Skeletal muscle satellite cell (primary cell): ENCODE measurements at regions not wholly inside any gene's neighbourhood (a gene's known extent, or its start where the extent isn't known, plus 50 kb on each side); places are given as distances from the start of the nearest gene placed in this dataset.

Experiments used
- H3K27me3 ChIP-seq: 2 replicates; pipeline ENCODE4 v1.7.0; 2013; ENCODE audit warnings: low read length; ENCODE audit not compliant: control insufficient read depth, insufficient read depth
- H3K36me3 ChIP-seq: 2 replicates; pipeline ENCODE4 v1.7.0; 2013; ENCODE audit warnings: mild to moderate bottlenecking, control low read depth, low read length; ENCODE audit not compliant: insufficient read depth
- H3K4me1 ChIP-seq: 2 replicates; pipeline ENCODE4 v1.7.0; 2013; ENCODE audit warnings: low read length; ENCODE audit not compliant: control insufficient read depth, insufficient read depth
- H3K4me2 ChIP-seq: 2 replicates; pipeline ENCODE4 v1.7.0; 2013; ENCODE audit warnings: mild to moderate bottlenecking, low read length
- H3K4me3 ChIP-seq: 2 replicates; pipeline ENCODE4 v1.7.0; 2013; ENCODE audit warnings: low read length
- H3K9ac ChIP-seq: 2 replicates; pipeline ENCODE4 v1.7.0; 2013; ENCODE audit warnings: mild to moderate bottlenecking, low read depth, low read length, moderate library complexity
- H3K9me3 ChIP-seq: replicated peaks from 2 replicates; pipeline ENCODE4 v1.7.0; 2013; ENCODE audit warnings: mild to moderate bottlenecking, control low read depth, low read length

DNA sequence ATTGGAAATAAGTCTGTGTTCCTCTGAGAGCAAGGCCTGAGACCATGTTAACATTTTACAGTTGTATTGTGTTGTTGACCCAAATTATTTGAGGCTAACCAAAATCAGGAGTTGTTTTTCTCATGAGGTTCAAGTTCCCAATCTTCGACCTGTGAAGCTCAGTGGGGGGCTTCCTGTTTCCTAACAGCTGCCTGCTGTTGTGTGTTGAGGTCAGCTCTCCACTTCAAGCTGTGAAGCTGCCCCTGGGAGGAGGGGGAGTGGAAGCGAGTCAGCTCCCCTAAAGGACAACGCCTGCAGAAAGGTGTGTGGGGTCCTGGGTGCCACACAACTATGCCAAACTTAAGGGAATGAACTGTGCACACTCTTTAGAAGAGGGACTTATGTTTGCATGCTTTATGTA, 295.5 kb downstream of the IRX1 start:
- Histone ChIP-seq H3K4me3 (no peak overlapping the region), H3K27me3 (no peaks in the 10 kb centered on the region), H3K9ac (no peak overlapping the region), H3K4me2 (no peak overlapping the region), H3K36me3 (no peaks in the 10 kb centered on the region), H3K4me1 (no peaks in the 10 kb centered on the region), H3K9me3 (peaks cover 13% of the 10 kb centered on the region)

GRCh38 chr5:3893527-3893926, 297.9 kb downstream of the IRX1 start:
- Histone ChIP-seq H3K9me3 (peaks cover 13% of the 10 kb centered on the region), H3K9ac (no peak overlapping the region), H3K36me3 (no peaks in the 10 kb centered on the region), H3K4me3 (no peak overlapping the region), H3K27me3 (no peaks in the 10 kb centered on the region), H3K4me1 (no peaks in the 10 kb centered on the region), H3K4me2 (no peak overlapping the region)

DNA sequence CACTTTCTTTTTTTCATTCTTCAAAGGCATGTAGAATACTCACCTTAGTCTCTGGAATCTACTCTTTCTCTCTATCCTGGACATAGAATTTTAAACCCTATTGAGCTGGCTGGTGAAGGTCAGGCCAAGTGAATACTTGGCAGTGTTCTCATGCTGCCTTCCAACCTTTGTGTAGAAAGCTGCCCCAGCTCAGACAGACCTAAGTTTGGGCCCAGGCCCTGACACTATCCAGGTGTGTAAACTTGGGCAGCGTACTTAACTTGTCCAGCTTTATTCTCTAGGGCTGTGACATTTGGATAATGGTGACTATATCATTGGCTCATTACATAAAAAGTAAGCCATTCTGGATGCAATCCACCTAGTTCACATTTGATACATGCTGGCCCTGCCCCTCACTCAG, 298.3 kb downstream of the IRX1 start:
- Histone ChIP-seq H3K4me2 (no peak overlapping the region), H3K27me3 (no peaks in the 10 kb centered on the region), H3K36me3 (no peaks in the 10 kb centered on the region), H3K4me1 (no peaks in the 10 kb centered on the region), H3K9ac (no peak overlapping the region), H3K4me3 (no peak overlapping the region), H3K9me3 (peaks cover 13% of the 10 kb centered on the region)

- H3K9me3 ChIP-seq: peaks cover 4% of the 10 kb centered on the region
- no peak overlapping the region for H3K4me2 ChIP-seq
- no peak overlapping the region for H3K9ac ChIP-seq
- no peaks in the 10 kb centered on the region for H3K36me3 ChIP-seq
- no peaks in the 10 kb centered on the region for H3K4me1 ChIP-seq
- H3K4me3 ChIP-seq: no peak overlapping the region
- no peaks in the 10 kb centered on the region for H3K27me3 ChIP-seq
Observed at GRCh38 chr5:3896098-3896497, 300.5 kb downstream of the IRX1 start.

GRCh38 chr5:3899093-3899492, 303.5 kb downstream of the IRX1 start:
- H3K9me3 ChIP-seq: peaks cover 6% of the 10 kb centered on the region
- H3K4me2 ChIP-seq: no peak overlapping the region
- H3K4me1 ChIP-seq: no peaks in the 10 kb centered on the region
- H3K9ac ChIP-seq: no peak overlapping the region
- H3K4me3 ChIP-seq: no peak overlapping the region
- no peaks in the 10 kb centered on the region for H3K36me3 ChIP-seq
- H3K27me3 ChIP-seq: no peaks in the 10 kb centered on the region

- H3K9ac ChIP-seq: no peak overlapping the region
- H3K4me3 ChIP-seq: no peak overlapping the region
- H3K36me3 ChIP-seq: no peaks in the 10 kb centered on the region
- peaks cover 22% of the 10 kb centered on the region for H3K9me3 ChIP-seq
- H3K4me2 ChIP-seq: no peak overlapping the region
- no peaks in the 10 kb centered on the region for H3K27me3 ChIP-seq
- no peaks in the 10 kb centered on the region for H3K4me1 ChIP-seq
Observed at GRCh38 chr5:3904584-3904983, 309.0 kb downstream of the IRX1 start.

GRCh38 chr5:3905031-3905430, 309.4 kb downstream of the IRX1 start:
- Histone ChIP-seq H3K9ac (no peak overlapping the region), H3K9me3 (peaks cover 26% of the 10 kb centered on the region)

GRCh38 chr5:3905521-3905920, 309.9 kb downstream of the IRX1 start:
- H3K9me3 ChIP-seq: peaks cover 26% of the 10 kb centered on the region
- no peaks in the 10 kb centered on the region for H3K27me3 ChIP-seq
- H3K4me3 ChIP-seq: no peak overlapping the region

More at GRCh38 chr5:3905031-3905430, 309.4 kb downstream of the IRX1 start:
- Histone ChIP-seq H3K4me1 (no peaks in the 10 kb centered on the region), H3K4me2 (no peak overlapping the region), H3K27me3 (no peaks in the 10 kb centered on the region), H3K36me3 (no peaks in the 10 kb centered on the region), H3K4me3 (no peak overlapping the region)

GRCh38 chr5:3911111-3911510, 315.5 kb downstream of the IRX1 start:
- Histone ChIP-seq H3K4me2 (no peak overlapping the region), H3K9me3 (peaks cover 18% of the 10 kb centered on the region), H3K4me3 (no peak overlapping the region), H3K4me1 (no peaks in the 10 kb centered on the region), H3K36me3 (no peaks in the 10 kb centered on the region), H3K27me3 (no peaks in the 10 kb centered on the region), H3K9ac (no peak overlapping the region)

More at GRCh38 chr5:3905521-3905920, 309.9 kb downstream of the IRX1 start:
- Histone ChIP-seq H3K4me2 (no peak overlapping the region), H3K9ac (no peak overlapping the region), H3K4me1 (no peaks in the 10 kb centered on the region), H3K36me3 (no peaks in the 10 kb centered on the region)

DNA sequence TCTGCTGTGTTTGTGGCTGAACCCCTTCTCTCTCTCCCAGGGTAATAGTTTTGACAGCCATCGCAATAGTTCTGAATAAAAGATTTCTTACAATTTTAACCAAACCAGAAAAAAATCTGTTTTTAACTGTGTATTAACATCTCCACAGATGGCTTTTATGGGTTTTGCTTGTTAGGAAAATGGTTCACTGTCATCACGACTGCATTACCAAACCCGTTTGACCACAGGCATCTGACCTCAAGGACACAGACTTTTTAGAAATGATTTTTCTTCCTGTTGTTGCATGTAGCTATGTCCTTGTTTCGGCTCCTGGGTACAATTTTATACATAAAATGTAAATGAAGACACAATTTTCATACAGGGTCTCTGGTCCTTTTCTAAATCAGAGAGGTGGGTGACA, 316.1 kb downstream of the IRX1 start:
- H3K36me3 ChIP-seq: no peaks in the 10 kb centered on the region
- peaks cover 16% of the 10 kb centered on the region for H3K9me3 ChIP-seq
- H3K4me1 ChIP-seq: no peaks in the 10 kb centered on the region
- H3K4me2 ChIP-seq: no peak overlapping the region
- H3K27me3 ChIP-seq: no peaks in the 10 kb centered on the region
- no peak overlapping the region for H3K4me3 ChIP-seq
- no peak overlapping the region for H3K9ac ChIP-seq

- Histone ChIP-seq H3K9me3 (peaks cover 13% of the 10 kb centered on the region), H3K36me3 (no peaks in the 10 kb centered on the region), H3K27me3 (no peaks in the 10 kb centered on the region), H3K4me3 (no peak overlapping the region), H3K4me2 (no peak overlapping the region), H3K9ac (no peak overlapping the region), H3K4me1 (no peaks in the 10 kb centered on the region)
Observed at GRCh38 chr5:3912790-3913189, 317.2 kb downstream of the IRX1 start.

GRCh38 chr5:3913279-3913678, 317.6 kb downstream of the IRX1 start:
- H3K4me1 ChIP-seq: no peaks in the 10 kb centered on the region
- H3K9ac ChIP-seq: no peak overlapping the region
- no peak overlapping the region for H3K4me2 ChIP-seq

More at GRCh38 chr5:3913279-3913678, 317.6 kb downstream of the IRX1 start:
- Histone ChIP-seq H3K36me3 (no peaks in the 10 kb centered on the region), H3K9me3 (peaks cover 17% of the 10 kb centered on the region), H3K27me3 (no peaks in the 10 kb centered on the region), H3K4me3 (no peak overlapping the region)
